Muscle of leg (tissue), 3 donors: ENCODE measurements at regions not wholly inside any gene's neighbourhood (a gene's known extent, or its start where the extent isn't known, plus 50 kb on each side); places are given as distances from the start of the nearest gene placed in this dataset.
A peak's percentile ranks its signal among the peaks of the same experiment; 100 is the strongest.

Experiments
- DNase-seq: peaks from one replicate; pipeline ENCODE4 v3.0.0; 2013
- H3K27ac ChIP-seq: one replicate; pipeline ENCODE4 v1.5.1; 2013; ENCODE audit warnings: mild to moderate bottlenecking, low read length, control low read depth
- H3K27me3 ChIP-seq: one replicate; pipeline ENCODE4 v1.6.1; 2013; ENCODE audit warnings: low read length; ENCODE audit not compliant: control insufficient read depth, insufficient read depth
- H3K36me3 ChIP-seq: one replicate; pipeline ENCODE4 v1.6.1; 2013; ENCODE audit warnings: low read length; ENCODE audit not compliant: control insufficient read depth, insufficient read depth
- H3K4me1 ChIP-seq: one replicate; pipeline ENCODE4 v1.6.1; 2013; ENCODE audit warnings: low read length; ENCODE audit not compliant: control insufficient read depth, insufficient read depth
- H3K4me3 ChIP-seq: one replicate; pipeline ENCODE4 v1.5.1; 2013; ENCODE audit warnings: low read length, control low read depth
- H3K9me3 ChIP-seq: replicated peaks from 2 replicates; pipeline ENCODE4 v1.6.1; 2013; ENCODE audit warnings: low read depth, low read length; ENCODE audit not compliant: control insufficient read depth
- WGBS: methylation state at CpG from one replicate; pipeline ENCODE4 v1.1.5; 2013; ENCODE audit warnings: missing lambda C conversion rate; ENCODE audit not compliant: insufficient coverage; 5-methylcytosine and 5-hydroxymethylcytosine counted together

DNA sequence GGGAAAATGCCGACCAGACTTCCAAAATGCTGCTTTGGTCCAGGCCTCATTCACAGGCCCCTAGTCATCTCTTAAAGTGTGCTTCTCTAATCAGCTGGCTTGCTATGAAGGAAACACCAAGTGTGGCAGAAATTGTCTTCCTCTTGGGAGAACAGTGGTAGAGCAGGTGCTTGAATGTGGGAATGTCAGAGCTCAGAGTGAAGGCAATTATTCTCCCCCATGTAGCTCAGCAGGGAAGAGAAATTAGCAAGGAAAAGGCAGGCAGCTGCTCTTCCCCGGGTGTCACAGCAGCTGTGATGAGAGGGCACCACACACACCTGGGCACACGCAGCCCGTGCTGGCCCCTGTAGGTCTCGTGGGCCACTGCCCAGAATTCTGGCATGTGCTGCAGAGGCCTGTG lies 358.5 kb downstream of the WDR72 start:
- no peaks in the 10 kb centered on the region for H3K36me3 ChIP-seq
- no peaks in the 10 kb centered on the region for H3K27me3 ChIP-seq
- H3K9me3 ChIP-seq: no peaks in the 10 kb centered on the region
- H3K27ac ChIP-seq: no peak overlapping the region
- DNase-seq: no peak
- WGBS: 70% methylated on average over 2 of the region's 5 CpGs
- H3K4me1 ChIP-seq: no peaks in the 10 kb centered on the region
- H3K4me3 ChIP-seq: no peak overlapping the region

- DNase-seq: peak; percentile 57
- H3K9me3 ChIP-seq: no peaks in the 10 kb centered on the region
- no peaks in the 10 kb centered on the region for H3K27me3 ChIP-seq
- no peaks in the 10 kb centered on the region for H3K4me1 ChIP-seq
- WGBS: no CpG with 5 or more reads among the region's 3 CpGs
- H3K27ac ChIP-seq: no peak overlapping the region
- no peak overlapping the region for H3K4me3 ChIP-seq
- H3K36me3 ChIP-seq: no peaks in the 10 kb centered on the region
Measured at GRCh38 chr15:53397041-53397616, 362.3 kb downstream of the WDR72 start.

GRCh38 chr15:53395871-53396270 lies 363.6 kb downstream of the WDR72 start:
- no peak overlapping the region for H3K4me3 ChIP-seq
- no peaks in the 10 kb centered on the region for H3K9me3 ChIP-seq
- DNase-seq: no peak
- no peaks in the 10 kb centered on the region for H3K27me3 ChIP-seq
- no peaks in the 10 kb centered on the region for H3K4me1 ChIP-seq
- no peaks in the 10 kb centered on the region for H3K36me3 ChIP-seq
- no peak overlapping the region for H3K27ac ChIP-seq
- WGBS: no CpG with 5 or more reads among the region's 2 CpGs

- Histone ChIP-seq H3K4me3 (no peak overlapping the region), H3K4me1 (no peaks in the 10 kb centered on the region), H3K27ac (no peak overlapping the region), H3K9me3 (no peaks in the 10 kb centered on the region), H3K27me3 (no peaks in the 10 kb centered on the region), H3K36me3 (no peaks in the 10 kb centered on the region)
- WGBS: no CpG with 5 or more reads among the region's 1 CpG
- DNase-seq: no peak
Measured at GRCh38 chr15:53390549-53390948, 368.9 kb downstream of the WDR72 start.

GRCh38 chr15:53389271-53390037 lies 370.0 kb downstream of the WDR72 start:
- no peaks in the 10 kb centered on the region for H3K36me3 ChIP-seq
- H3K9me3 ChIP-seq: no peaks in the 10 kb centered on the region
- H3K27me3 ChIP-seq: no peaks in the 10 kb centered on the region
- H3K4me1 ChIP-seq: no peaks in the 10 kb centered on the region
- no peak overlapping the region for H3K27ac ChIP-seq
- 79% methylated on average over 7 of the region's 15 CpGs for WGBS
- DNase-seq: no peak
- no peak overlapping the region for H3K4me3 ChIP-seq

- no peaks in the 10 kb centered on the region for H3K27me3 ChIP-seq
- H3K36me3 ChIP-seq: no peaks in the 10 kb centered on the region
- DNase-seq: no peak
- H3K4me3 ChIP-seq: no peak overlapping the region
- WGBS: 56% methylated on average over 3 of the region's 3 CpGs
- no peaks in the 10 kb centered on the region for H3K9me3 ChIP-seq
- no peak overlapping the region for H3K27ac ChIP-seq
- H3K4me1 ChIP-seq: no peaks in the 10 kb centered on the region
Measured at GRCh38 chr15:53384417-53384816, 375.0 kb downstream of the WDR72 start.

GRCh38 chr15:53378096-53378800 lies 381.2 kb downstream of the WDR72 start:
- 42% methylated on average over 2 of the region's 4 CpGs for WGBS
- DNase-seq: no peak
- Histone ChIP-seq H3K36me3 (no peaks in the 10 kb centered on the region), H3K9me3 (no peaks in the 10 kb centered on the region), H3K4me1 (no peaks in the 10 kb centered on the region), H3K4me3 (no peak overlapping the region), H3K27ac (no peak overlapping the region), H3K27me3 (no peaks in the 10 kb centered on the region)

DNA sequence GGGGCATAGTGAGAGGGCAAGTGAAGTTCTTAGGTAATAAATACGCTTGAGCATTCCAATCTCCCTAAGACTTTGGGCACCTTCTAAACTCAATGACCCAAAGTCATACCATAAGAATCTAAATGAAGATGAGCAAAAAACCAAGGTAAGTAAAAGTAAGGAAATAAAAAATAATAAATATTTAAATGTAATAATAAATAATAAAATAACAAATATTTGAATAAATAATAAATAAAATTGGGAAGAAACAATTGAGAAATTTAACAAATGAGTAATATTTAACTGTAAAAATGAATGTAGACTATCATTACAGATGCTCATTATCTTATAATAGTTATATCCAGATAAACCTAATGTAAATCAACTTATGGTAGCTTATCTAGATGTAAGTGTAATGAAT lies 391.7 kb downstream of the WDR72 start:
- Histone ChIP-seq H3K27me3 (no peaks in the 10 kb centered on the region), H3K4me3 (no peak overlapping the region), H3K27ac (no peak overlapping the region), H3K4me1 (no peaks in the 10 kb centered on the region), H3K9me3 (peaks cover 2% of the 10 kb centered on the region), H3K36me3 (no peaks in the 10 kb centered on the region)
- WGBS: no CpG with 5 or more reads among the region's 1 CpG
- DNase-seq: no peak

DNA sequence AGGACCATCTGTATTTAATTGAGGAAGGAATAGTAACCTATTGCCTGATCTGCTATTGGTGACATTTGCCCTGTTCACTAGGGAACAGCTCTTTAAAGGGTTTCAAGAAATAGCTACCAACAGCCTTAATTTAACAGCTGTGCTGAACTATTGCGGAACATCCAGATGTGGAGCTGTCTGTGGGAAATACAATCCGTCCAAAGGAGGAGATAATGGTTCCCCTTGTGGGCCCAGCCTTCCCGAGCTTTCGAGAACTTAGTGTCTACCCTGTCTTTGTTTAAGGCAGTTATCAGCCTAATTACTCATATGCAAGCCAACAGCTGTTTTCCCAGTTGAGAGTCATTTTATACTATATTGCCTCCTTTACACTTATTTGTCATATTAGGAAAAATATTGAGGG lies 398.6 kb downstream of the WDR72 start:
- WGBS: 20% methylated on average over 3 of the region's 4 CpGs
- DNase-seq: peak; percentile 77
- H3K27me3 ChIP-seq: no peaks in the 10 kb centered on the region

DNA sequence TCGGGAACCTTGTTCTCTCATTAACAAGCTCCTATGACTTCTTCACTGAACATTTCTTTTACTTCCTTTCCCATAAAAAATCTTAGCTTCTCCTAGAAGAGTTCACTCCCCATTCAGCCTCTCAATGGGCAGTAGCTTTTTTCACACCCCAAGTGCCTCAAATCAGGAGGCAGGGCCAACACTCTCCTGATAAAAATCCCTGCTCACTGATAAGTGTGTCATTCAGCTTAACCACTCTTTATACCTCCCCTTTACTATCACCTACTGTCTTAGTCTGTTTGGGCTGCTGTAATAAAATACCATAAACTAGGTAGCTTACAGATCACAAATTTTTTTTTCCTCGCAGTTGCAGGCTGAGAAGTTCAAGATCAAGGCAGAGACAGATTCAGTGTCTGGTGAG lies 400.4 kb downstream of the WDR72 start:
- Histone ChIP-seq H3K36me3 (no peaks in the 10 kb centered on the region), H3K27me3 (no peaks in the 10 kb centered on the region), H3K4me1 (no peaks in the 10 kb centered on the region), H3K9me3 (no peaks in the 10 kb centered on the region), H3K4me3 (no peak overlapping the region), H3K27ac (no peak overlapping the region)
- no peak for DNase-seq
- WGBS: 86% methylated on average over 1 of the region's 2 CpGs

More for the DNA sequence above, 398.6 kb downstream of the WDR72 start:
- Histone ChIP-seq H3K4me1 (no peaks in the 10 kb centered on the region), H3K9me3 (no peaks in the 10 kb centered on the region), H3K36me3 (no peaks in the 10 kb centered on the region), H3K27ac (no peak overlapping the region), H3K4me3 (no peak overlapping the region)
